Gastroesophageal sphincter (tissue), 3 donors: ENCODE measurements at regions not wholly inside any gene's neighbourhood (a gene's known extent, or its start where the extent isn't known, plus 50 kb on each side); places are given as distances from the start of the nearest gene placed in this dataset.

Experiments used
- POLR2A ChIP-seq, 2 donors: fragments of 450-650 bp; IDR thresholded peaks; one replicate each; pipeline ENCODE4 v1.6.1; 2017; ENCODE audit warnings: antibody characterized with exemption in 2 of 2, mild to moderate bottlenecking in 2 of 2, moderate library complexity in 1 of 2
- TF ChIP-seq, protein P1 (sequence below), 4 experiments: fragments of 200-600 bp in 2 of 4; fragments of 450-650 bp in 2 of 4; sonication (generic) in 1 of 4; IDR thresholded peaks; one replicate each; pipeline ENCODE4 v1.5.1; 2017 to 2019; ENCODE audit warnings: antibody characterized with exemption in 4 of 4, mild to moderate bottlenecking in 2 of 4, moderate library complexity in 2 of 4

GRCh38 chr5:124468671-124469411 is 277.6 kb downstream of the ZNF608 start:
- TF ChIP-seq, protein P1, sequence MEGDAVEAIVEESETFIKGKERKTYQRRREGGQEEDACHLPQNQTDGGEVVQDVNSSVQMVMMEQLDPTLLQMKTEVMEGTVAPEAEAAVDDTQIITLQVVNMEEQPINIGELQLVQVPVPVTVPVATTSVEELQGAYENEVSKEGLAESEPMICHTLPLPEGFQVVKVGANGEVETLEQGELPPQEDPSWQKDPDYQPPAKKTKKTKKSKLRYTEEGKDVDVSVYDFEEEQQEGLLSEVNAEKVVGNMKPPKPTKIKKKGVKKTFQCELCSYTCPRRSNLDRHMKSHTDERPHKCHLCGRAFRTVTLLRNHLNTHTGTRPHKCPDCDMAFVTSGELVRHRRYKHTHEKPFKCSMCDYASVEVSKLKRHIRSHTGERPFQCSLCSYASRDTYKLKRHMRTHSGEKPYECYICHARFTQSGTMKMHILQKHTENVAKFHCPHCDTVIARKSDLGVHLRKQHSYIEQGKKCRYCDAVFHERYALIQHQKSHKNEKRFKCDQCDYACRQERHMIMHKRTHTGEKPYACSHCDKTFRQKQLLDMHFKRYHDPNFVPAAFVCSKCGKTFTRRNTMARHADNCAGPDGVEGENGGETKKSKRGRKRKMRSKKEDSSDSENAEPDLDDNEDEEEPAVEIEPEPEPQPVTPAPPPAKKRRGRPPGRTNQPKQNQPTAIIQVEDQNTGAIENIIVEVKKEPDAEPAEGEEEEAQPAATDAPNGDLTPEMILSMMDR (IDR thresholded peaks at IDR 0.05) = no peak
- no peak for TF ChIP-seq POLR2A (IDR thresholded peaks at IDR 0.05)
